ENCODE measurements at regions not wholly inside any gene's neighbourhood (a gene's known extent, or its start where the extent isn't known, plus 50 kb on each side); places are given as distances from the start of the nearest gene placed in this dataset.

GRCh38 chr12:92356425-92356824 lies 210.8 kb upstream of the BTG1 start:
- DNase-seq (ENCODE audit: low read depth): no peak

DNA sequence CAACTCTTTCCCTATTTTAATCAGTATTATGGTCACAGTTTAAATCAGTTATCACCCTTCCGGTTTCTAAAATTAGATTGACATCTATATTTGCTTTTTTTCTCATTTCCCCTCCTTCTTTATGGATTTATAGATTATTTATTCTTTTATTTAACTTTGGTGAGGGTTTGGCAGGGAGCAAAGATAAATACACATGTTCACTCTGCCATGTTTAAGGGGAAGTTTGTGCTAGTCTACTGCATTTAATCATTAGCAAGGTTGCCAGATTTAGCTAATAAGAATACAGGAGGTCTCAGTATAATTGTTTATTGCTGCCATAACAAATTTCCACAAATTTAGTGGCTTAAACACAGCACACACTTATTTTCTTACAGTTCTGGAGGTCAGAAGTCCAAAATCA lies 204.0 kb upstream of the BTG1 start:
- no peak for DNase-seq (ENCODE audit: low read depth)

DNA sequence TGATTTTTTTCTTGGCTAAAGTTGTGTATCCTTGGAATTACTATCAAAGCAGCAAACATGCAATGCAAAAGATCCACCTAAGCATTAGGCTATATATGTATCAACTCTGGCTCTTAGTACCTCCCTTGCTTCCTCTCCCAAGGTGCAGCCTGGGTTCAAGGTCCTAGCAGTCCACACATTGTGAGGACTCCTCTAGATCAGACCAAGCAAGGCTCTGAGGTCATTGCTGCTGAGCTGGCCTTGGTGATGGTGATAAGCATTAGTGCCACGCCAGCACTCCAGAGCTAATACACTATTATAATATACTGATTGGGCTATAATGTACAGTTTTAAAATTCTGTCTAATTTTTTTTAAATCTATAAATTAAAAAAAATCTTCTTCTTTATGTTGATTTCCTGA lies 196.9 kb upstream of the BTG1 start:
- no peak for DNase-seq (ENCODE audit: low read depth)

GRCh38 chr12:92341065-92341668 lies 195.5 kb upstream of the BTG1 start:
- DNase-seq (ENCODE audit: low read depth): no peak

DNA sequence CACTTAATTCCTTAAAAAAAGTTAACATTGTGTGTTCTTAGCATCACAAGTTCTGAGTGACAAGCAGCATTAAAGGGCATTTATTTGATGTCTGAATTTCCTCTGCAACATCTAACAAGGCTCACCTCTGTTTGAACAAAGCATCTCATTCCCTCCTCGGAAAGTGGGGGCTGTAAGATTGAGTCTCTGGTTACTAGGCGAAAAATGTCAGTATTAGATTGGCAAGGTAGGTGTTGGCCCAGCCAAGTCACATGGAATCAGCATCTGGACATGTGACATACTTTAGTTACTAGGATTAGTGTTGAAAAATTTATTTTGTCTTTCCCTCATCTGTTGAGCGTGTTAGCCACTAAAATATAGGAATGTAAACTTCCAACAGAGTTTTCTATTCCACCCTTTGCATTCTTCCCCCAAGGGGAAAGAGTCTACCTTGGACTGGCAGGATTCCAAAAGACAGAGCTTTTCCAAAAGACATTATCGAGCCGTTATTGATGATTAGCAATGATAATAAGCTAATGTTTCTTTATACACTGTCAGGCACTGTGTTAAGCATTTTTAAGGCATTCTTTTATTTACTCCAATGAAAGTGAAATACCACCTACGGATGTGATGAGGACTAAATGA lies 194.9 kb upstream of the BTG1 start:
- DNase-seq (ENCODE audit: low read depth): no peak

DNA sequence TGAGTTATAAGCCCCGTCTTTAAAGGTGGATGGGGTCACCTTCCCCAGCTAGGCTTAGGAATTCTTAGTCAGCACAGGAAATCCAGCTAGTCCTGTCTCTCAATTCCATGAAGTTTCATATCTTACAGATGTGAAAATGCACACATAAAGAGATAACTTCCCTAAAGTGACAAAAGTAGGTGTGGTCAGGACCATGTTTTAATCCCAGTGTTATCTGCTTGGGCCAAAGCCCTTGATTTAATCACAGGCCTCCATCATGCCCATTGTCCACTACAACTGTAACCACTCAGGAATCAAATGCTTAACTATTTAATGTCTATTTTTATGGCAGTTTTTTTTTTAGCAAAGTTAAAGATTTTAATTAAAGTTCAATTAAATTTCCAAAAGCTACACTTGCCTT lies 194.4 kb upstream of the BTG1 start:
- no peak for DNase-seq (ENCODE audit: low read depth)

DNA sequence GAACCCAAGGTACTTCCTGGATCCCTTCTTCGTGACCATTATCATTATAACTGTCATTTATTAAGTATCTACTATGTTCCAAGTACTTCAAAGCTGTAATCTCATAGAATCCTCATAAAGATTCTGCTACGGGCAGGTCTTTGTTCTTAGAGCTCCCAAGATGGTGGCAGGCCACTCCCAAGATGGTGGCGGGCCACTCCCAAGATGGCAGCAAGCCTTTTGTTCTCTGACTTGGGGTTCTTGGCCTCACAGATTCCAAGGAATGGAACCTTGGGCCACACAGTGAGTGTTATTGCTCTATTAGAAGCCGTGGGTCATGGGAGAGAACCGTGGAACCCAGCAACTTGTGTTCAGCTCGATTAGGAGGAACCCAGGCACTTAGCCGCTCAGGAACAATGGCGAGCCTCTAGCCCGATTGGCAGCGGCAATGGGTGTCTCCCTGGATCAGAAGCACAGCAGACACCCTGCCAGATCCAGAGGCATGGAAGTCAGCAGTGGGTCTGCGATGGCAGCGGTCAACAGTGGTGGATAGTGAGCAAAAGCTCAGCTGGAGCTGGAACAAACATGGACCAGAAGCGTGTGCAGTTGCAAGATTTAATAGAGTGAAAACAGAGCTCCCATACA lies 193.7 kb upstream of the BTG1 start:
- no peak for DNase-seq (ENCODE audit: low read depth)

DNA sequence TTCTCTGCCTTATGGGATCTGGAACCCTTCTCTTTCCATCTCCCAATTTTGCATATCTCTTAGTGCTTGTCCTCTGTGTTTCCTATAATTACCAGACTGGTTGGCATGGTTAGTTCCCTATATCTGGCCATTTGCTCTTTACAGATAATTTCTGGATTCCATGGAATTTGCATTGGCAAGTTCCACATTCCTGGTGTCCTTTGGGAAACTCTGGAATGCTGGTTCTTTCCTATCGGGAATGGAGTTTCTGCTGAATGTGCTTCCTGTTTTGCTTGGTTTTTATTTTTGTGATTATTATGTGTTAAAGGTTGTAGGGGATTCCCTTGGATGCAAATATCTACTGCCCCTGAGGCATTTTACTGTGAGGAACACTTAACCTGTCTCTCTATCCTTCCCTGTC lies 193.0 kb upstream of the BTG1 start:
- no peak for DNase-seq (ENCODE audit: low read depth)

GRCh38 chr12:92338102-92338501 lies 192.5 kb upstream of the BTG1 start:
- DNase-seq (ENCODE audit: low read depth): no peak

- DNase-seq (ENCODE audit: low read depth): no peak
Observed at GRCh38 chr12:92337128-92337527, 191.5 kb upstream of the BTG1 start.

GRCh38 chr12:92336641-92337040 lies 191.0 kb upstream of the BTG1 start:
- DNase-seq (ENCODE audit: low read depth): no peak

- no peak for DNase-seq (ENCODE audit: low read depth)
Observed at GRCh38 chr12:92335831-92336230, 190.2 kb upstream of the BTG1 start.

DNA sequence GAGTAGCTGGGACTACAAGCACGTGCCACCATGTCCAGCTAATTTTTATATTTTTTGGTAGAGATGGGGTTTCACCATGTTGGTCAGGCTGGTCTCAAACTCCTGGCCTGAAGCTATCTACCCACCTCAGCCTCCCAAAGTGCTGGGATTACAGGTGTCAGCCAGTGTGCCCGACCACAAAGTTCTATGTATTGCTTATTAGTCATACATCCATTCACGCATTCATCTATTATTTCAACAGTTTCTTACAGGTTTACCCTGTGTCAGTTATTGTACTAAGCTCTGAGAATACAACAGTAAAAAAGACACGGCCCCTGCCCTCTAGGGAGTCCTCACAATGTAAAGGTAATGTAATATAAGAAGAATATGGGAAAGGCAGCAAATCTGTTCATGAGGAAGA lies 188.9 kb upstream of the BTG1 start:
- DNase-seq (ENCODE audit: low read depth): no peak

DNA sequence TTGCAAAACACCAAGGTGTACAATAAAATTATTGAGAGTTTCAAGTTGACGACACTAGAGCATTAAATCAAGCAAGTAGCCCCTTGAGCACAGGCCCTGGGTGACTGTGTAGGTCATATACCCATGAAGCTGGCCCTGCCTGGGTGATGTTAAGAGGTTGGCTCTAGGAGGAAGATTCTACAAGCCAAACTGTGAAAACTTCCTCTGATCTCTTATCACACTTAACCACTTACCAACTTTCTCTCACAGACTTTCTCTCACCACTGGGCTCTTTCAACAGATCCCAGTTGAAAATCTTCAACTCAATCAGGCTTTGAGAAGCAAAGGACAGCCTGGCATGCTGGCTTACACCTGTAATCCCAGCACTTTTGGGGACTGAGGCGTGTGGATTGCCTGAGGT lies 186.9 kb upstream of the BTG1 start:
- DNase-seq (ENCODE audit: low read depth): no peak

GRCh38 chr12:92331383-92331782 lies 185.7 kb upstream of the BTG1 start:
- no peak for DNase-seq (ENCODE audit: low read depth)

DNA sequence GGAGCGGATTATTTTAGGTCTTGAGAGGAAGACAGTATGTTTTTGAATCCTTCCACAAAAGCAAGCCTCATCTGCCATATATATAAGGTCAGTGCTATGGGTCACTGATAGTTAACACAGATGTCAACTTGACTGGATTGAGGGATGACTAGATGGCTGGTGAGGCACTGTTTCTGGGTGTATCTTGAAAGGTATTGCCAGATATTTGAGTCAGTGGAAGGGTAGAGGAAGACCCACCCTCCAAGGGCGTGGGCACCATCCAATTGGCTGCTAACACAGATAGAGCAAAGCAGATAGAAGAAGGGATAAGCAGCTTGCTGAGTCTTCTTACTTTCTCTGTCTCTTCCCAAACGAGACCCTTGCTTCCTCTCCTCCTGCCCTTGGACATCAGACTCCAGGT lies 185.0 kb upstream of the BTG1 start:
- no peak for DNase-seq (ENCODE audit: low read depth)

- no peak for DNase-seq (ENCODE audit: low read depth)
Observed at GRCh38 chr12:92326877-92327276, 181.2 kb upstream of the BTG1 start.

- DNase-seq (ENCODE audit: low read depth): no peak
Observed at GRCh38 chr12:92324849-92325500, 179.3 kb upstream of the BTG1 start.

DNA sequence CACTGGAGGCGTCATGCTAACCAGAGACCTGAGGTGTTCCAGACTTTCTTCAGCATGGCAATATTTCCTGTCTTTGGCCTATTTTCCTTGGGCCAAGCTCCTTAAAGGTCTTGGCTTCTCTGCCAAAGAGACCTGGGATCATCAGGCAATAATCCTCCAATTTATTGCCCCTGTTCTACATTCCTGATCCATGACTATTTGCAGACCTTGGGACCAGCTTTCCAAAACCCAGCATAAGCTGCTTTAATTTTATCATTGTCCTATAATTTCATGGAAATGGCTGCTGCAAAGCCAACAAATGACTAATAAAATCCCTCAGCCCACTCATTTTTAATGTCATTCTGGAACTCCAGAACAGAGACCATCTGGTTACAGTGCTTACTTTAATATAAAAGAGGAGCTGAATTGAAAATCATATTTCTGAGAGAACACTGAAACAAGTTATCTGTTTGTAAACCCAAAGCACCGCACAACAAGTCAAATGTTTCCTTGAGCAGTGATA lies 166.9 kb upstream of the BTG1 start:
- DNase-seq (ENCODE audit: low read depth): no peak

- DNase-seq (ENCODE audit: low read depth): no peak
Observed at GRCh38 chr12:92304371-92305055, 158.9 kb upstream of the BTG1 start.

DNA sequence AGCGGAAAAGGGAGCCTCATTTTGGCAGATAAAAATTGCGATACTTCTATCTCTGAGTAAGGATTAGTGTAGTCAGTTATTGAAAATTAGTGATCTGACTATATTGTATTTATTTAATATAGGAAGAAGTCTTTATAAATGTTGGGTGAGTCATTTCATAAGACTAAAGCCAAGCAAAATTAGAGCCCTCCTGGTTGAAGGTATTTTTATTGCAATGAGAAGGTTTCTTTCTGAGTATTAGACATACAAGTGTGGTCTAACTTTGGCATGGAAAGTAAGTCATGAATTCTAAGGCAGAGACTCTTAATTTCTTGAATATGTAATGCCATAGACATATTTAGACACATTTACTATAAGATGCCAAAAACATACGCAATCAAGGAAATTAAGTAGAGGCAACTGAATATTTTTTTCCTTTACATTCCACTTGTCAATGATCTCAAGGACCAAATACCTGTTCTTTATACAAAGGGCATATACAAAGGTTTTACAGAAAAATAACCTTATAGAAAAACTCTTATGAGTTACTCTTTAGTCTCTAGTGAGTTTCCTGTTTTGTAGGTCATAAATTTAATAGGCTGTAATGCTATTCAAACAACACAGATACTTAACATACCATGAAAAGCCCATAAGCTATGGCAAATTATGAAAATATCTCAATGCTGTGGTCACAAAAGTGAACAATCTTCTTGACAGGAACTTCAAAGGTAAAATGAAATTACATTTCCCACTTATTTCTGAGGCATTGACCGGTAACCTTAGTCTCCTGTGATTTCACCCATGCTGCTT lies 156.6 kb upstream of the BTG1 start:
- DNase-seq (ENCODE audit: low read depth): no peak

DNA sequence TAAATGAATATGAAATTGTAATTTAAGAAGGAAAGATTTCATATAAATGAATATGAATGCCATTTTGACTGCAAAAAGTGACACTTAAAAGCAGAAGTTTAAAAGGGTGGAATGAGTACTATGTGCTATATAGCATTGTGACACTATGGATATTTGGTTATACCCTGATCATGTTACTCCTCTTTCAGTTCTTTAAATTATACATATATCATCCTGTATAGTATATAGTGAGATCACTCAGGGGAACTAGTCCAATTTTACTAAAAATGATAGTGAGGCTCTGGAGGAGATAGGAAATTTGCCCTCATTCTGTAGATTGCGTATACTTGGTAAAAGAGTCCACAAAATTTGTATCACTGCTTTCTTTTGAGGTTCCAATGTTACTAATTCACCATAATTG lies 155.7 kb upstream of the BTG1 start:
- DNase-seq (ENCODE audit: low read depth): no peak

All from stimulated activated CD8-positive, alpha-beta memory T cell treated with anti-CD3 and anti-CD28 coated beads, Interleukin-15, amount 100 ng/mL, for 24 hours (primary cell).